PC-9 (cell line): ENCODE measurements at regions not wholly inside any gene's neighbourhood (a gene's known extent, or its start where the extent isn't known, plus 50 kb on each side); places are given as distances from the start of the nearest gene placed in this dataset.

ENCODE experiments used
- BruUV-seq: library from RNA; stranded (reverse); fragments of 400-500 nt; replicated peaks from 2 replicates; lab custom pipeline; 2021; lab: Mats Ljungman, UMichigan
- CTCF ChIA-PET: fragments of 300-600 bp; sonication (Branson Sonifier 250); formaldehyde crosslinking; loops from one replicate; lab custom pipeline; 2022; ENCODE audit warnings: antibody characterized with exemption; lab: Charles Lee
- POLR2A ChIA-PET: fragments of 300-600 bp; sonication (Branson Sonifier 250); formaldehyde crosslinking; loops from one replicate; lab custom pipeline; 2022; ENCODE audit warnings: antibody characterized with exemption; ENCODE audit not compliant: unreplicated experiment; lab: Charles Lee
- DNase-seq, 2 experiments: peaks; one replicate each; pipeline versions ENCODE4 v3.0.0 to v3.0.0-alpha.2; 2015 to 2022; ENCODE audit warnings: mixed read lengths in 1 of 2
- H2AFZ ChIP-seq: fragments of 200-600 bp; sonication (generic); 2 replicates; pipeline ENCODE4 v1.8.1; 2017; ENCODE audit warnings: antibody characterized with exemption
- H3F3A ChIP-seq: fragments of 200-600 bp; sonication (generic); 2 replicates; pipeline ENCODE4 v1.8.1; 2017; ENCODE audit warnings: antibody characterized with exemption, mild to moderate bottlenecking, low read depth; ENCODE audit not compliant: insufficient read depth
- H3K27ac ChIP-seq: fragments of 200-600 bp; sonication (generic); 2 replicates; pipeline ENCODE4 v1.6.1; 2016; ENCODE audit warnings: mixed run types
- H3K27me3 ChIP-seq: fragments of 200-600 bp; sonication (generic); 2 replicates; pipeline ENCODE4 v1.6.1; 2016; ENCODE audit warnings: low read depth, mixed run types; ENCODE audit not compliant: insufficient read depth
- H3K36me3 ChIP-seq: fragments of 200-600 bp; sonication (generic); 2 replicates; pipeline ENCODE4 v1.6.1; 2016; ENCODE audit warnings: low read depth, mixed run types
- H3K4me1 ChIP-seq: fragments of 200-600 bp; sonication (generic); replicated peaks from 2 replicates; pipeline ENCODE4 v1.6.1; 2016; ENCODE audit warnings: mixed run types; ENCODE audit not compliant: insufficient read depth
- H3K4me2 ChIP-seq: fragments of 200-600 bp; sonication (generic); 2 replicates; pipeline ENCODE4 v1.6.1; 2017; ENCODE audit warnings: mixed run types
- H3K4me3 ChIP-seq: fragments of 200-600 bp; sonication (generic); 2 replicates; pipeline ENCODE4 v1.6.1; 2016; ENCODE audit warnings: mixed run types
- H3K79me2 ChIP-seq: fragments of 200-600 bp; sonication (generic); 2 replicates; pipeline ENCODE4 v1.6.1; 2017; ENCODE audit warnings: low read depth, mixed run types
- H3K9me2 ChIP-seq: fragments of 200-600 bp; sonication (generic); 2 replicates; pipeline ENCODE4 v1.8.1; 2017; ENCODE audit warnings: mild to moderate bottlenecking; ENCODE audit not compliant: insufficient read depth
- H3K9me3 ChIP-seq: fragments of 200-600 bp; sonication (generic); 2 replicates; pipeline ENCODE4 v1.8.1; 2016; ENCODE audit warnings: low read depth; ENCODE audit not compliant: insufficient read depth
- H4K20me1 ChIP-seq: fragments of 200-600 bp; sonication (generic); 2 replicates; pipeline ENCODE4 v1.8.1; 2017; ENCODE audit not compliant: insufficient read depth
- EZH2 ChIP-seq: fragments of 200-600 bp; sonication (generic); IDR thresholded peaks from 2 replicates; pipeline ENCODE4 v1.8.0; 2017; ENCODE audit warnings: antibody characterized with exemption, low read depth
- intact Hi-C: fragments of 100-400 bp; cut with micrococcal nuclease; formaldehyde crosslinking; loops from one replicate; pipeline ENCODE4 v1.10.0; 2022; ENCODE audit not compliant: unreplicated experiment
- TF ChIP-seq, protein P1 (sequence below): fragments of 200-600 bp; sonication (generic); conservative IDR thresholded peaks from 2 replicates; pipeline ENCODE4 v1.6.1; 2017; ENCODE audit warnings: mixed run types, antibody characterized with exemption, mild to moderate bottlenecking, moderate library complexity

DNA sequence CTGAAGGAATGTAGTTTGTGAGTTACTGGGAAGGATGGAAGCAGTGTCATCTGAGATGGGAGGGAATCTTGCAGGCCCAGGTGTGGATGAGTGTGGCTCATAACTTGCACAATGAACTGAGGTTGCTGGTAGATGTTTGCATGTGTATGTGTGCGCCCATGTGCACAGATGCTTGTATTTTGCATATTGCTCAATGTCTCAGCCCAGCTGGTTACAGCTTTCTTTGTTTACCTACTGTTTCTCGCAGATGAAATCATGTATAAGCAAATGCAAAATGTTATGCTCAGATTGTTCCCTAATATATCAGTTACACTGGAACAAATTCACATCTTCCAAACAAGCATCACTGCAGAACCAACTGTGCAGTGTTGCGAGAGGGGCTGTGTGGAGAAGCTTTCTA is 452.2 kb upstream of the EEF2KMT start:
- DNase-seq, result no peak
- H2AFZ ChIP-seq, result no peak overlapping the region
- no peaks in the 10 kb centered on the region for H3K9me2 ChIP-seq
- no peaks in the 10 kb centered on the region for H3F3A ChIP-seq
- CTCF ChIA-PET, result no interaction called here
- peaks cover 14% of the 10 kb centered on the region for H3K27me3 ChIP-seq
- H3K4me1 ChIP-seq, result no peaks in the 10 kb centered on the region
- no peaks in the 10 kb centered on the region for H4K20me1 ChIP-seq
- POLR2A ChIA-PET, result no interaction called here
- no peak overlapping the region for H3K27ac ChIP-seq
- BruUV-seq, result no TSS peak
- H3K36me3 ChIP-seq, result no peaks in the 10 kb centered on the region
- no peaks in the 10 kb centered on the region for H3K9me3 ChIP-seq
- H3K4me2 ChIP-seq, result no peak overlapping the region
- H3K79me2 ChIP-seq, result no peaks in the 10 kb centered on the region
- intact Hi-C loops, result no loop called here
- no peak overlapping the region for H3K4me3 ChIP-seq
- no peak for TF ChIP-seq EZH2
- TF ChIP-seq, protein P1, sequence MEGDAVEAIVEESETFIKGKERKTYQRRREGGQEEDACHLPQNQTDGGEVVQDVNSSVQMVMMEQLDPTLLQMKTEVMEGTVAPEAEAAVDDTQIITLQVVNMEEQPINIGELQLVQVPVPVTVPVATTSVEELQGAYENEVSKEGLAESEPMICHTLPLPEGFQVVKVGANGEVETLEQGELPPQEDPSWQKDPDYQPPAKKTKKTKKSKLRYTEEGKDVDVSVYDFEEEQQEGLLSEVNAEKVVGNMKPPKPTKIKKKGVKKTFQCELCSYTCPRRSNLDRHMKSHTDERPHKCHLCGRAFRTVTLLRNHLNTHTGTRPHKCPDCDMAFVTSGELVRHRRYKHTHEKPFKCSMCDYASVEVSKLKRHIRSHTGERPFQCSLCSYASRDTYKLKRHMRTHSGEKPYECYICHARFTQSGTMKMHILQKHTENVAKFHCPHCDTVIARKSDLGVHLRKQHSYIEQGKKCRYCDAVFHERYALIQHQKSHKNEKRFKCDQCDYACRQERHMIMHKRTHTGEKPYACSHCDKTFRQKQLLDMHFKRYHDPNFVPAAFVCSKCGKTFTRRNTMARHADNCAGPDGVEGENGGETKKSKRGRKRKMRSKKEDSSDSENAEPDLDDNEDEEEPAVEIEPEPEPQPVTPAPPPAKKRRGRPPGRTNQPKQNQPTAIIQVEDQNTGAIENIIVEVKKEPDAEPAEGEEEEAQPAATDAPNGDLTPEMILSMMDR, result no peak

DNA sequence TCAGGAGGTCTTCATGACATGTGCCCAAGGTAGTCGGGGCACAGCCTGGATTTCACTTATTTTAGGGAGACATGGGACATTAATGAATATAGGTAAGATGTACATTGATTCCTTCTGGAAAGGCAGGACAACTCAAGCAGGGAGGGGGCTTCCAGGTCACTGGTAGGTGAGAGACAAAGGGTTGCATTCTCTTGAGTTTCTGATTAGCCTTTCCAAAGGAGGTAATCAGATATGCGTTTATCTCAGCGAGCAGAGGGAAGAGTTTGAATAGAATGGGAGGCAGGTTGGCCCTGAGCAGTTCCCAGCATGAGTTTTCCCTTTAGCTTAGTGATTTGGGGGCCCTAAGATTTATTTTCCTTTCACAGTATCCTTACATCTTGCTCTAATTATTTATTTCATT is 443.8 kb upstream of the EEF2KMT start:
- H4K20me1 ChIP-seq, result no peaks in the 10 kb centered on the region
- intact Hi-C loops, result no loop called here
- H3K9me3 ChIP-seq, result no peaks in the 10 kb centered on the region
- ChIA-PET CTCF (no interaction called here), POLR2A (no interaction called here)
- no peaks in the 10 kb centered on the region for H3F3A ChIP-seq
- H3K9me2 ChIP-seq, result no peaks in the 10 kb centered on the region
- H2AFZ ChIP-seq, result no peak overlapping the region
- TF ChIP-seq EZH2, result no peak
- TF ChIP-seq, protein P1, result no peak
- no peaks in the 10 kb centered on the region for H3K79me2 ChIP-seq
- no peak overlapping the region for H3K27ac ChIP-seq
- no peak overlapping the region for H3K4me2 ChIP-seq
- H3K4me1 ChIP-seq, result no peaks in the 10 kb centered on the region
- DNase-seq, result no peak
- H3K27me3 ChIP-seq, result no peaks in the 10 kb centered on the region
- no TSS peak for BruUV-seq
- no peak overlapping the region for H3K4me3 ChIP-seq
- no peaks in the 10 kb centered on the region for H3K36me3 ChIP-seq

GRCh38 chr16:5537347-5537746 is 439.8 kb upstream of the EEF2KMT start:
- Histone ChIP-seq H3K27ac (no peak overlapping the region), H3K79me2 (no peaks in the 10 kb centered on the region), H3K9me2 (no peaks in the 10 kb centered on the region), H3K4me1 (no peaks in the 10 kb centered on the region), H3K27me3 (no peaks in the 10 kb centered on the region), H3K36me3 (no peaks in the 10 kb centered on the region), H3F3A (no peaks in the 10 kb centered on the region), H4K20me1 (no peaks in the 10 kb centered on the region), H3K4me3 (no peak overlapping the region), H3K4me2 (no peak overlapping the region), H2AFZ (no peak overlapping the region), H3K9me3 (no peaks in the 10 kb centered on the region)
- intact Hi-C loops, result no loop called here
- POLR2A ChIA-PET, result no interaction called here
- BruUV-seq, result no TSS peak
- TF ChIP-seq EZH2, result no peak
- TF ChIP-seq, protein P1, result no peak
- CTCF ChIA-PET, result no interaction called here
- DNase-seq, result no peak
